K562 (cell line): ENCODE measurements at regions not wholly inside any gene's neighbourhood (a gene's known extent, or its start where the extent isn't known, plus 50 kb on each side); places are given as distances from the start of the nearest gene placed in this dataset.

ENCODE experiments used
- CTBP1 ChIP-seq: fragments of 450-650 bp; IDR thresholded peaks from 2 replicates; pipeline ENCODE4 v1.6.1; 2016; ENCODE audit warnings: borderline replicate concordance
- IFI16 ChIP-seq: fragments of 250-450 bp; sonication (Bioruptor Pico); IDR thresholded peaks from 2 replicates; pipeline ENCODE4 v2.1.2; 2022; ENCODE audit warnings: mild to moderate bottlenecking, inconsistent platforms
- KDM5B ChIP-seq: fragments of 200-600 bp; sonication (generic); IDR thresholded peaks from 2 replicates; pipeline ENCODE4 v1.6.1; 2012; ENCODE audit warnings: low read depth, mild to moderate bottlenecking, moderate library complexity, low read length, control low read depth, inconsistent platforms; ENCODE audit not compliant: insufficient replicate concordance
- POLR2A ChIP-seq: fragments of 450-650 bp; conservative IDR thresholded peaks from 2 replicates; pipeline ENCODE4 v1.6.1; 2016
- TEAD2 ChIP-seq: fragments of 450-650 bp; IDR thresholded peaks from 2 replicates; pipeline ENCODE4 v1.6.1; 2016; ENCODE audit warnings: missing genetic modification characterization, control low read depth, missing compliant biosample characterization
- TF ChIP-seq, protein P1 (sequence below), 3 experiments: IDR thresholded peaks in 2 of 3; conservative IDR thresholded peaks in 1 of 3; 2 replicates each; pipeline ENCODE4 v1.5.1; 2011 to 2012; ENCODE audit warnings: low read length in 3 of 3, mild to moderate bottlenecking in 3 of 3, control low read depth in 2 of 3, improper control_type of control experiment in 1 of 3, inconsistent platforms in 1 of 3, low read depth in 1 of 3, mixed read lengths in 1 of 3, moderate library complexity in 1 of 3; ENCODE audit not compliant: insufficient read depth in 2 of 3
- TF ChIP-seq, protein P2 (sequence below): fragments of 450-650 bp; formaldehyde crosslinking; IDR thresholded peaks from 2 replicates; pipeline ENCODE4 v1.4.0; 2022; ENCODE audit warnings: mild to moderate bottlenecking, moderate library complexity

DNA sequence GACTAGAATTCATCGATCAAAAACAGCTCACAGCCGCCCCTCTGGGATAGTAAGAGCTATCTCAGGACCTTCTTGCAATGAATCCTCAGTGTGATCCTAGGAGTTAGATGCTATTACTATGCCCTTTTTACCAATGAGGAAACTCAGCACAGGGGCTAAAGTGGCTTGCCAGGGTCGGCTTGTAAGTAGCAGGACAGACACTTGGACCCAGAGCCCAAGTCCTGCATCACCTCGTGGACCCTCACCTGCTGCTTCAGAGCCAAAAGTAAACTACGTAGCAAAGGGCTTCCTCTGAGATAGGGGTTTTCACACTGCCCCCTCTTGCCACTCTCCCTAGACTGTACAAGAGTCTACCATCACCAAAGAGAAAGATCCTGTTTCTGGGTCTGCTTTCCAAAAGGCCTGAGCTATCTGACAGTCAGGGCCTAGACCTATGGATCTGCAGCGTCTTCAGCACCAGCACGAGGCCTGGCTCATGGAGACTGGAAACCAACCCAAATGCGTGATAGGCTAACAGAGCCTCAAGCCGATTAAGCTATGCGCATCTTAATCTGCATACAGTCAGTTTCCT, 172.3 kb downstream of the ANKRD60 start:
- TF ChIP-seq, protein P1, sequence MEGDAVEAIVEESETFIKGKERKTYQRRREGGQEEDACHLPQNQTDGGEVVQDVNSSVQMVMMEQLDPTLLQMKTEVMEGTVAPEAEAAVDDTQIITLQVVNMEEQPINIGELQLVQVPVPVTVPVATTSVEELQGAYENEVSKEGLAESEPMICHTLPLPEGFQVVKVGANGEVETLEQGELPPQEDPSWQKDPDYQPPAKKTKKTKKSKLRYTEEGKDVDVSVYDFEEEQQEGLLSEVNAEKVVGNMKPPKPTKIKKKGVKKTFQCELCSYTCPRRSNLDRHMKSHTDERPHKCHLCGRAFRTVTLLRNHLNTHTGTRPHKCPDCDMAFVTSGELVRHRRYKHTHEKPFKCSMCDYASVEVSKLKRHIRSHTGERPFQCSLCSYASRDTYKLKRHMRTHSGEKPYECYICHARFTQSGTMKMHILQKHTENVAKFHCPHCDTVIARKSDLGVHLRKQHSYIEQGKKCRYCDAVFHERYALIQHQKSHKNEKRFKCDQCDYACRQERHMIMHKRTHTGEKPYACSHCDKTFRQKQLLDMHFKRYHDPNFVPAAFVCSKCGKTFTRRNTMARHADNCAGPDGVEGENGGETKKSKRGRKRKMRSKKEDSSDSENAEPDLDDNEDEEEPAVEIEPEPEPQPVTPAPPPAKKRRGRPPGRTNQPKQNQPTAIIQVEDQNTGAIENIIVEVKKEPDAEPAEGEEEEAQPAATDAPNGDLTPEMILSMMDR (IDR thresholded peaks at IDR 0.05 in 2 of 3, conservative IDR thresholded peaks at IDR 0.05 in 1 of 3; ENCODE audit: insufficient read depth in 2 of 3, low read depth in 1 of 3, low read length in 3 of 3), result no peak
- TF ChIP-seq, protein P2, sequence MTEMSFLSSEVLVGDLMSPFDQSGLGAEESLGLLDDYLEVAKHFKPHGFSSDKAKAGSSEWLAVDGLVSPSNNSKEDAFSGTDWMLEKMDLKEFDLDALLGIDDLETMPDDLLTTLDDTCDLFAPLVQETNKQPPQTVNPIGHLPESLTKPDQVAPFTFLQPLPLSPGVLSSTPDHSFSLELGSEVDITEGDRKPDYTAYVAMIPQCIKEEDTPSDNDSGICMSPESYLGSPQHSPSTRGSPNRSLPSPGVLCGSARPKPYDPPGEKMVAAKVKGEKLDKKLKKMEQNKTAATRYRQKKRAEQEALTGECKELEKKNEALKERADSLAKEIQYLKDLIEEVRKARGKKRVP (CRISPR knock-in tag), result no peak
- TF ChIP-seq CTBP1 (no peak), KDM5B (no peak), IFI16 (CRISPR knock-in tag) (no peak), POLR2A (no peak), TEAD2 (tag) (no peak)
